ENCODE measurements at regions not wholly inside any gene's neighbourhood (a gene's known extent, or its start where the extent isn't known, plus 50 kb on each side); places are given as distances from the start of the nearest gene placed in this dataset.

GRCh38 chr6:95958686-95959085 lies 57.1 kb upstream of the FUT9 start:
- TF ChIP-seq ZFX (IDR thresholded peaks at IDR 0.05) = no peak
- TF ChIP-seq, protein P1, sequence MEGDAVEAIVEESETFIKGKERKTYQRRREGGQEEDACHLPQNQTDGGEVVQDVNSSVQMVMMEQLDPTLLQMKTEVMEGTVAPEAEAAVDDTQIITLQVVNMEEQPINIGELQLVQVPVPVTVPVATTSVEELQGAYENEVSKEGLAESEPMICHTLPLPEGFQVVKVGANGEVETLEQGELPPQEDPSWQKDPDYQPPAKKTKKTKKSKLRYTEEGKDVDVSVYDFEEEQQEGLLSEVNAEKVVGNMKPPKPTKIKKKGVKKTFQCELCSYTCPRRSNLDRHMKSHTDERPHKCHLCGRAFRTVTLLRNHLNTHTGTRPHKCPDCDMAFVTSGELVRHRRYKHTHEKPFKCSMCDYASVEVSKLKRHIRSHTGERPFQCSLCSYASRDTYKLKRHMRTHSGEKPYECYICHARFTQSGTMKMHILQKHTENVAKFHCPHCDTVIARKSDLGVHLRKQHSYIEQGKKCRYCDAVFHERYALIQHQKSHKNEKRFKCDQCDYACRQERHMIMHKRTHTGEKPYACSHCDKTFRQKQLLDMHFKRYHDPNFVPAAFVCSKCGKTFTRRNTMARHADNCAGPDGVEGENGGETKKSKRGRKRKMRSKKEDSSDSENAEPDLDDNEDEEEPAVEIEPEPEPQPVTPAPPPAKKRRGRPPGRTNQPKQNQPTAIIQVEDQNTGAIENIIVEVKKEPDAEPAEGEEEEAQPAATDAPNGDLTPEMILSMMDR (conservative IDR thresholded peaks at IDR 0.05) = no peak
- no peak overlapping the region for H3K27ac ChIP-seq

DNA sequence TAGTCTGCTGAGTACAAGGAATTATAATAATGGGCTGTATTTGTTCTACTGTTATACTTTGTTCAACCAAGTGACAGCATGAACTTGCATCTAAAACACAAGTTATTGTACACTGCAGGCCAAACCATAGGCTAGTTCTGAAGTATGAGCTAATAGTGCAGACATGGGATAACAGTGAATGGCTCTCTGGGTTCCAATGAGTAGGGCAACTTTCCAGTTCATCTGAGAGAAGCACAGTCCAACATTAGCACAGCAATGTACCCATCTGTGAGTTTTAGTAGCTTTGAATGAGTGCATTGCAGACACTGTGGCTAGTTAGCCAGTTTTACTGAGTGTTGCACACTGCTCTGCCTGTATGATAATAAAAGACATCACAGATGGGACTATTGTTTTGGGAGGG lies 56.5 kb upstream of the FUT9 start:
- TF ChIP-seq ZFX (IDR thresholded peaks at IDR 0.05) = no peak
- TF ChIP-seq, protein P1 (conservative IDR thresholded peaks at IDR 0.05) = no peak
- H3K27ac ChIP-seq = no peak overlapping the region

All from C4-2B (cell line).